ENCODE measurements at regions not wholly inside any gene's neighbourhood (a gene's known extent, or its start where the extent isn't known, plus 50 kb on each side); places are given as distances from the start of the nearest gene placed in this dataset.

DNA sequence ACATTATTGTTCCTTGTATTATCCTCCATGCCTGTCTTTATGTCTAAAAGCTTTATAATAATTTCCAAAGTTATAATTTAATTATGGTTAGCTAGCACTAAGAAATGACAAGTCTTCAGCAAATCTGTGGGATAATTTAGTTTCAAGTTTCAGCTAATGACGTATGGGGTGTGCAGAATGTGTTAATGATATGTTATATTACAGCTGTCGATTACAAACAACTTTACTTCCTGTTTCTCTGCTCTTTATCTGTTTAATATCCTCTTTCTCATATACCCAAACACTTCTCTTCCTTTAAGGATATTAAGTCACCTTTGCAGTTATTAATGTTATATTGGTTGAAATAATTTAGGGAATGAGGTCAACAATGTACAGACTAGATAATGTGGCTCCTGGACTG, 161.8 kb downstream of the CASP12 start:
- H3K36me3 ChIP-seq (ENCODE audit: insufficient read depth, low read length), result no peaks in the 10 kb centered on the region
- H3K9me3 ChIP-seq (ENCODE audit: insufficient read depth, low read depth, low read length), result no peaks in the 10 kb centered on the region
- TF ChIP-seq, protein P1, sequence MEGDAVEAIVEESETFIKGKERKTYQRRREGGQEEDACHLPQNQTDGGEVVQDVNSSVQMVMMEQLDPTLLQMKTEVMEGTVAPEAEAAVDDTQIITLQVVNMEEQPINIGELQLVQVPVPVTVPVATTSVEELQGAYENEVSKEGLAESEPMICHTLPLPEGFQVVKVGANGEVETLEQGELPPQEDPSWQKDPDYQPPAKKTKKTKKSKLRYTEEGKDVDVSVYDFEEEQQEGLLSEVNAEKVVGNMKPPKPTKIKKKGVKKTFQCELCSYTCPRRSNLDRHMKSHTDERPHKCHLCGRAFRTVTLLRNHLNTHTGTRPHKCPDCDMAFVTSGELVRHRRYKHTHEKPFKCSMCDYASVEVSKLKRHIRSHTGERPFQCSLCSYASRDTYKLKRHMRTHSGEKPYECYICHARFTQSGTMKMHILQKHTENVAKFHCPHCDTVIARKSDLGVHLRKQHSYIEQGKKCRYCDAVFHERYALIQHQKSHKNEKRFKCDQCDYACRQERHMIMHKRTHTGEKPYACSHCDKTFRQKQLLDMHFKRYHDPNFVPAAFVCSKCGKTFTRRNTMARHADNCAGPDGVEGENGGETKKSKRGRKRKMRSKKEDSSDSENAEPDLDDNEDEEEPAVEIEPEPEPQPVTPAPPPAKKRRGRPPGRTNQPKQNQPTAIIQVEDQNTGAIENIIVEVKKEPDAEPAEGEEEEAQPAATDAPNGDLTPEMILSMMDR (conservative IDR thresholded peaks at IDR 0.05; ENCODE audit: low read length), result no peak
- no peak for TF ChIP-seq EZH2phosphoT487 (IDR thresholded peaks at IDR 0.05; ENCODE audit: borderline replicate concordance)
- 0 out of 2 replicates have a peak, but pooled peaks cover 4% of the 10 kb centered on the region for H3F3A ChIP-seq (ENCODE audit: low read depth)
- H2AFZ ChIP-seq (ENCODE audit: low read length), result peak overlapping the region; percentile 81
- H3K4me1 ChIP-seq (ENCODE audit: insufficient read depth, low read length, poor library complexity, severe bottlenecking), result peaks cover 6% of the 10 kb centered on the region
- H3K79me2 ChIP-seq (ENCODE audit: insufficient read depth, low read length), result no peaks in the 10 kb centered on the region
- H3K9me2 ChIP-seq (replicated peaks; ENCODE audit: low read depth, low read length), result no peaks in the 10 kb centered on the region
- H3K4me2 ChIP-seq (ENCODE audit: low read depth, low read length, poor library complexity, severe bottlenecking), result no peak overlapping the region
- no peaks in the 10 kb centered on the region for H4K20me1 ChIP-seq (ENCODE audit: insufficient read depth, low read length, poor library complexity, severe bottlenecking)
- no peak overlapping the region for H3K4me3 ChIP-seq (ENCODE audit: low read length, poor library complexity, severe bottlenecking)
- no peak overlapping the region for H3K9ac ChIP-seq (ENCODE audit: low read depth, low read length, poor library complexity, severe bottlenecking)
- H3K27me3 ChIP-seq (ENCODE audit: insufficient read depth, low read length, poor library complexity, severe bottlenecking), result no peaks in the 10 kb centered on the region

DNA sequence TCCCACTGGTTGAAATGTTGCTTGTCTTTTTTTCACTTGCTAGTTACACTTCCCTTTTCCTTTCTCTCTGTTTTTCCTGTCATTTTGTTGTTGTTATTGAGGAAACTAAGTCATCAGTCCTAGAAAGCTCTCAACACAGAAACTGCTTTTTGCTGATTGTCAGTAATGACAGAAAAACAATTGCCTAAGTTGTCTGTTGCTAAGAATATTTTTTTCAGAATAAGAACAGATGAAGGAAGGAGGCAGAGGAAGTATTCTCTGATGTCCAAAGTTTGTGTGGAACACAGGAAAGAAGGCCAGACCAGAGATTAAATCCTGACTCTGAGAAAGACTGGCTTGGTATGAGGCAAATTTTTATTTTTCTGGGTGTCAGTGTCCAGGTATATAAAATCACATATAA, 163.3 kb downstream of the CASP12 start:
- no peak overlapping the region for H3K4me3 ChIP-seq (ENCODE audit: low read length, poor library complexity, severe bottlenecking)
- no peaks in the 10 kb centered on the region for H4K20me1 ChIP-seq (ENCODE audit: insufficient read depth, low read length, poor library complexity, severe bottlenecking)
- peaks cover 6% of the 10 kb centered on the region for H3K4me1 ChIP-seq (ENCODE audit: insufficient read depth, low read length, poor library complexity, severe bottlenecking)
- no peaks in the 10 kb centered on the region for H3K79me2 ChIP-seq (ENCODE audit: insufficient read depth, low read length)
- no peaks in the 10 kb centered on the region for H3K36me3 ChIP-seq (ENCODE audit: insufficient read depth, low read length)
- no peak overlapping the region for H2AFZ ChIP-seq (ENCODE audit: low read length)
- no peak overlapping the region for H3K4me2 ChIP-seq (ENCODE audit: low read depth, low read length, poor library complexity, severe bottlenecking)
- no peaks in the 10 kb centered on the region for H3K27me3 ChIP-seq (ENCODE audit: insufficient read depth, low read length, poor library complexity, severe bottlenecking)
- no peak for TF ChIP-seq EZH2phosphoT487 (IDR thresholded peaks at IDR 0.05; ENCODE audit: borderline replicate concordance)
- TF ChIP-seq, protein P1 (conservative IDR thresholded peaks at IDR 0.05; ENCODE audit: low read length), result no peak
- H3K9ac ChIP-seq (ENCODE audit: low read depth, low read length, poor library complexity, severe bottlenecking), result no peak overlapping the region
- no peaks in the 10 kb centered on the region for H3K9me3 ChIP-seq (ENCODE audit: insufficient read depth, low read depth, low read length)
- no peaks in the 10 kb centered on the region for H3K9me2 ChIP-seq (replicated peaks; ENCODE audit: low read depth, low read length)
- 0 out of 2 replicates have a peak, but pooled peaks cover 4% of the 10 kb centered on the region for H3F3A ChIP-seq (ENCODE audit: low read depth)

DNA sequence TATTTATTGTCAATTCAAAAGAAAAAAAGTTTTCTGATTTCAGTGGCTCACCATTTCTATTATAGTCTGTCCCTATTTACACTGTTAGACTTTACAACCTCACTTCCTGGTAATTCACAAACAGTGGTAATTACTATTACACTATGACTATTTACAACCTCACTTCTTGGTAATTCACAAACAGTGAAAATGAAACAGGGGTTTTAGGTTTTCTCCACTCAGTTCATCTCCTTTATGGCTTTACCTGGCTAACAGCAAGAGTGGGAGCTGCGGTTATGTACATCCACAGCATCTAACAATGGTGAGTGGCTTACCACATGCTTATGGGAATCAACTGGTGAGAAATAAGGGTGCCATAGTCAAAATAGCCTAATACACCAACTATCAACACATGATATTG, 166.4 kb downstream of the CASP12 start:
- TF ChIP-seq, protein P1 (conservative IDR thresholded peaks at IDR 0.05; ENCODE audit: low read length), result no peak
- no peak for TF ChIP-seq EZH2phosphoT487 (IDR thresholded peaks at IDR 0.05; ENCODE audit: borderline replicate concordance)
- Histone ChIP-seq H3K79me2 (ENCODE audit: insufficient read depth, low read length) (no peaks in the 10 kb centered on the region), H4K20me1 (ENCODE audit: insufficient read depth, low read length, poor library complexity, severe bottlenecking) (no peaks in the 10 kb centered on the region), H3K9me2 (replicated peaks; ENCODE audit: low read depth, low read length) (no peaks in the 10 kb centered on the region), H3K4me3 (ENCODE audit: low read length, poor library complexity, severe bottlenecking) (no peak overlapping the region), H3K9me3 (ENCODE audit: insufficient read depth, low read depth, low read length) (no peaks in the 10 kb centered on the region), H3K4me2 (ENCODE audit: low read depth, low read length, poor library complexity, severe bottlenecking) (no peak overlapping the region), H3K4me1 (ENCODE audit: insufficient read depth, low read length, poor library complexity, severe bottlenecking) (peaks cover 13% of the 10 kb centered on the region), H3K9ac (ENCODE audit: low read depth, low read length, poor library complexity, severe bottlenecking) (no peak overlapping the region), H3K36me3 (ENCODE audit: insufficient read depth, low read length) (no peaks in the 10 kb centered on the region), H3K27me3 (ENCODE audit: insufficient read depth, low read length, poor library complexity, severe bottlenecking) (no peaks in the 10 kb centered on the region), H2AFZ (ENCODE audit: low read length) (peak overlapping the region; percentile 58), H3F3A (ENCODE audit: low read depth) (0 out of 2 replicates have a peak, but pooled peaks cover 4% of the 10 kb centered on the region)

Measured in Loucy (cell line).